DMS53 treated with DMSO at 0.1 percent for 48 hours (cell line): ENCODE measurements at regions not wholly inside any gene's neighbourhood (a gene's known extent, or its start where the extent isn't known, plus 50 kb on each side); places are given as distances from the start of the nearest gene placed in this dataset.
"Not testable (repeated sequence)": the region's sequence is repeated elsewhere in the genome, so short reads cannot be mapped to it uniquely, and the experiment has no call there.

Experiments
- DNase-seq: peaks from one replicate; lab custom pipeline; 2025; ENCODE audit not compliant: unreplicated experiment; lab: John Stamatoyannopoulos, UW

DNA sequence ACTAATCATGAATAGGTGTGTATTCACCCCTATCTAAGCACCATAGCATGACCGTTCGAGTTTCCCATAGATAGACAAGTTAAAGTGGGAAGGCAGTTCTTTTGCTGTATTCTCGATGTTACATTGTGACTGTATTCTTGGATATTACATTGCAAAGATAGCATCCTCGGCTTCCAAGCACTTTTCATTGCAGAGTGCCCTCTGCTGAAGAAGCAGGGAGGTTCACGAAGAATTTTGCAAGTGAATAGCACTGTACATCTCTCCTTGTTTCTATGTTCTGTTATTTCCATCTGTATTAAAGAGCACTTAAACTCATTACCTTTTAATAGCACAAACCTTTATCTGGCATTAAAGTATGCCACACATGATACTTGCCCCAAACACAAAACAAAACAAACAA is 426.7 kb upstream of the ARX start:
- peak; percentile 38 for DNase-seq

DNA sequence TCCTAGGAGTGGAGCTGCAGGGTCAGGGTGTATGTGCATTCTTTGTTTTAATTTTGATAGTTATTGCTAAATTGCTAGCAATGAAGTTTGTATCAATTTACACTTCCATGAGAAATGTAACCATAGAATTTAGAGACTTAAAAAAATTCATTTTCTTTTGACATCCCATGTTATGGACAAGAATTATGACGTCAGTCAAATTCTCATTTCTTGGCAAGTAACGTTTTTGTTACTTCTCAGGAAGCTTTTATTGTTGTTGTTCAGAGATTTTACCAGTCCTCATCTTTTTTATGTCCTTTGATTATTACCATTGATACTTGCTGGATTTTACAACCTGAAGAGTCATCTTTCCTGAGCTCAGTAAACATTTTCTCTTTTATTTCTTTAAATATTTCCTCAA is 417.5 kb upstream of the ARX start:
- no peak for DNase-seq

DNA sequence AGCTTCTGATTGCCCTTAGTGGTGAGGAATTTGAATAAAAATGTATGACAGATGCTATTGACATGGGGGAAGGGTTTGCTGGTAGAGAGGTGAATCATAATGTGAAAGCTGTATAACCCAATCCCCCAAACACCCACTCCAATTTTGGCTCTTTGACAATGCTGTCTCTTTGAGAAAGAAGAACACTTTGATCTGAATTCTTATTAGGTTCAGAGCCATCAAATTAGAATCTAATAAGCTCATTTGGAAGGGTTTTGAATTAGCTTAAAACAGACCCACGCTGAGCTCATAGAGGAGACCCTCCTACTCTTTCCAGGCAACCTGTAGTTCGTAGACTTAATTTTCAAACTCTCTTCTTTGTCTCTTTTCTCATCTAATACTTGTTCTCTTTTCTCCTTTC is 416.6 kb upstream of the ARX start:
- DNase-seq = no peak

DNA sequence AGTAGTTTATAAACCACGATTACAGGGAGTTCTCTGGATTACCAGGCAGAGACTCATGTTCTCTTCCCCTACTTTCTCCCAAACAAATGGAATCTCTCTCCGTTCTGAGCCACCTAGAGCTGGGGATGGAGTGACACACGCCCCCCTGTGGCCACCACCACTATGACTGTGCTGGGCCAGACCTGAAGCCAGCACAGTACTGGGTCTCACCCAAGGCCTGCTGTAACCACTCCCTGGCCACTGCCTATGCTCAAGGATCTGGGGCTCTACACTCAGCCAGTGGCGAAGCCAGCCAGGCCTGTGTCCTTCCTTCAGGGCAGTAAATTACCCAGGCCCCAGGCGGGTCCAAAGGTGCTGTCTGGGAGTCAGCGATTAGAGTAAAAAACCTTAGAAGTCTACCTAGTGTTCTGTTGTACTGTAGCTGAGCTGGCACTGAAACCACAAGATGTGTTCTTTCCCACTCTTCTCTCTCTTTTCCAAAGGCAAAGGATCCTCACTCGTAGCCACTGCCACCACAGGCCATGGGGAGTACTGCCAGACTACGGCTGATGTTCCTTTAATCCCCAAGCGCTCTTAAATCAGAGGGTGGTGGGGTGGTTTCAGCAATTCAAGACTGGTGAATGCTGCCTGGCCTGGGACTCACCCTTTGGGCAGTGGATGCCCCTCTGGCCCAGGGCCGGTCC is 412.2 kb upstream of the ARX start:
- no peak for DNase-seq

DNA sequence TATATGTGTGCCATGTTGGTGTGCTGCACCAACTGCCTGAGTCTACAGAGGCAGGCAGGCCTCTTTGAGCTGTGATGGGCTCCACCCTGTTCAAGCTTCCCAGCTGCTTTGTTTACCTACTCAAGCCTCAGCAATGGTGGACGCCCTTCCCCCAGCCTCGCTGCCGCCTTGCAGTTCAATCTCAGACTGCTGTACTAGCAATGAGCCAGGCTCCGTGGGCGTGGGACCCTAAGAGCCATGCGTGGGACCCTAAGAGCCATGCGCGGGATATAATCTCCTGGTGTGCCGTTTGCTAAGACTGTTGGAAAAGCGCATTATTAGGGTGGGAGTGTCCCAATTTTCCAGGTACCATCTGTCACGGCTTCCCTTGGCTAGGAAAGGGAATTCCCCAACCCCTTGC is 388.4 kb upstream of the ARX start:
- DNase-seq = not testable (repeated sequence)

DNA sequence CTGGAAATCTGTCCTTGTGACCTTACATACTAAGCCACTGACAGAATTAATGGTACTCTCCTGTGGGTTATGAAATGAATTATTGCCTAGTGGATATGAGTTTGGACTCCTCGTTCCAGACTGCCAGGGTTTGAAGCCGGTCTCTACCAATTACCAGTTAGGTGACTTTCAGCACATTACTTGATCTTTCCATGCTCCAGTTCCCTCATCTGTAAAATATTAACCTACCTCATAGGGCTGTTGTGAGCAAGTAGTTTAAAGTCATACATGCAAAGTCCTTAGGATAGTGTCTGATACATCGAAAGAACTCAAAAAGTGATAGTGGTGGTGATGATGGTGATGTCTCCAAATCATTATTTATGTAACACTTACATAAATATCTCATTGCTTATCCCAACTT is 373.5 kb upstream of the ARX start:
- DNase-seq = peak; percentile 39

DNA sequence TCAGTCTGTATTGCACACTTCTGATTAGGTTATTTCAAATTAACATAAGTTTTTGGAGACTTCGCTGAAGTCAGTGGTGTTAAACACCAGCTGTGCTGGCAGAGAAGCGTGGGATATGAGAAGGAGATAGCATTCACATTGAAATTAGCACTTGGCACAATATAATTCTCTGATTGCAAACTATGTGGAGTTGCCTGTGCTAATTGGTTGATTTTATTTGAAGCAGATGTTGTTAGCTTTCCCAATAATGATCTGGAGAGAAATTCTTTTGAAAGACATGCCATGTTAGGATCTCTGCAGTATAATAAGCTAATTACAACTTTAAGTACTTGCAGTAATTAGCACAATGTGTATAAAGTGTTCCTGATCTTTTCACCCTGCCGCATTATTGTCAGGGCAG is 367.4 kb upstream of the ARX start:
- DNase-seq = no peak

DNA sequence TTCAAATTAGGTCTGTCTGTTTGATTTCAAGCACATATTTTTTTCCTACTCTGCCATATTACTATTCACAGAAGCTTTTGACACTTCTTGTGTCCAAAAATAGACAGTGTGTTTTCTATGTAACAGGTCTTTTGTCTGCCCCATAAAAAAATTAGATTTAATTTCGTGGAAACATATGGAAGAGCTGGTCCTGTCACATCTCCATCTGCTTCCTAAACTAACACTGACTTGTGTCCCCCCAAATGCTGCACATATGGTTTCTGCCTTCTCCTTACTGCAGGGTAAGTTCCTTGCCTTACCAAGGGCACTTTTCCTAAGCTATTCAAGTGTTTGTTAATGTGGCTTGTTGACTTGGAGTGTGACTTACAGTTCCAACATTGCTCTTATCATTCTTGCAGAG is 340.7 kb upstream of the ARX start:
- DNase-seq = no peak

DNA sequence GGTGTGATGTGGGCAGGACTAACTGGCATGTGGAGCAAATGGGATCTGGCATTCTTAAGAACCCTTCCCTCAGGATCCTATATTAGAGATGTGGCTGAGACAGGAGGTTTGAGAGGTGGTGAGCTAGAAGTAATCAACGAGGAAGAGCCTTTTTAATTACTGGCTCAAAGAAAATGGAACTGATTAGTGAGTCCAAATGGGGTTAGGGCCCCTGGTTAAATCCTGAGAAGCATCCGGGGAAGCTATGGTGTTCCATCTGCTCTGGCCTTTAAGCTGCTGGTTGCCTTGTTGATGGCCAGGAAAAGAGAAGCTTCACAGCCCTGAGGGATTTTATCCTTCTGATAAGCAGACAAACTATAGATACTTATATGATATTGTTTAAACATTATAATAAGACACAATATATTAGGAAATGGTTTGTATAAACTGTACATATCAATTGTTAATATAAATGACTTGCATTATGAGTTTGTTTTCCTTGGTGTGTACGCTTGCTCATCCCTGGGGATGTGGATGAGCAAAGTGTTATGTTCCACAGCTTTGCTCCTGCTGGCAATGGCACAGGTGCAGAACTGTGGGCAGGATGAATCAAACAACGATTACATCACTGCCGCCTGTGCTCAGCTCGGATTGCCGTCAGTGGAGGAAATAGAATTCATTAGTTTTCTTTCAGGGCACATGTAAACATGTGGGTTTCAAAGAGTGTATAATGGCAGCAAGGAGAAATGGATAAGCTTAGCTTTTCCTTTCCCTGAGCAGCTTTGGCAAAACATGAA is 328.6 kb upstream of the ARX start:
- peak; percentile 73 for DNase-seq

DNA sequence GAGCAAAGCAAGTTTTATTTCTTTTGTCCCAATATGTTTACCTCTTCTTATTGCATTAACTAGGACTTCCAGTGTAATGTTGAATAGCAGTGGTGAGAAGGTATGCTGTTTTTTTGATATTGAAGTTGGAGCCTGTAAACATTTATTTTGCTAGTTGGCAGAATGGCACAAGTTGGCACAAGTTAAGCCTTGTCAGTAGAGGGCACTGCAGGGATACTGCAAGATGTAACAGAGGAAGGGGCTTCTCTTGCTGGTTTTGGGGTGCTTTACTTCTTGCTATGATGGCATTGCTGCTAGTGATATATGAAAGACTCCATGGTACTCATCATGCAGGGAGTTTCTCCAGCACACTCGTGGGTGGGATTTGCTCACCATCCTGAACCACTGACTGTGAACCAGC is 327.3 kb upstream of the ARX start:
- no peak for DNase-seq

DNA sequence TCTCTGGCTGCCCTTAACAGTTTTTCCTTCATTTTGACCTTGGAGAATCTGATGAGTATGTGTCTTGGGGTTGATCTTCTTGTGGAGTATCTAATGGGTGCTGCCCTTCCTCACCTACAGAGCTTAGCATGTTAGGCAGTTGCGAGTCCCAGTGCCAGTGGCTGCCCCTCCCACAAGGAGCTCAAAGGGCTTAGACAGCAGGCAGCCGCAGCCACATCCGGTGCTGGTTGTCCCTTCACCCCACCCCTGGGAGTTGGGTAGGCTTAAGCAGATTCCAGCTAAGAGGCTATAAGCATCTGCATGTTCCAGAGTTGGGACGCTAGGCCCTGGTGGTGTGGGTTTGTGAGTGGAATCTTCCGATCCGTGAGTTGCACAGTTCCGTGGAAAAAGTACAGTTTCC is 322.1 kb upstream of the ARX start:
- no peak for DNase-seq

DNA sequence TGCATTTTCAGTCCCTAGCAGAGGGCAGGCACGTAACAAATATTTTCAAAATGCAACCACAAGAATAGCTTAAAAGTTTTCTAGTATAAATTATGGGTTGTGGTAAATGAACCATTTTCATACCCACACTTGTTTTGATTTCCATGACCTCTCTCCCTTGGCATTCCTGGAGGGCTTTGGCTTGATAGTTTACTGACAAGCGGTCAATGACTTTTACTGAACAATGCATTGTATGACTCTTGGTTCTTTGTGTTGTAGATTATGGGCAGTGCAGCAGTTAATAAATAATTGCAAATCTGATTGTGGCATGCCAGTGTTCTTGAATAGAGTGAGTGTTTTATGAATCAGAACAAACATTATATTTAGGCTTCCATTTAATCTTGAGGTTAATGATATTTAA is 285.2 kb upstream of the ARX start:
- DNase-seq = no peak

DNA sequence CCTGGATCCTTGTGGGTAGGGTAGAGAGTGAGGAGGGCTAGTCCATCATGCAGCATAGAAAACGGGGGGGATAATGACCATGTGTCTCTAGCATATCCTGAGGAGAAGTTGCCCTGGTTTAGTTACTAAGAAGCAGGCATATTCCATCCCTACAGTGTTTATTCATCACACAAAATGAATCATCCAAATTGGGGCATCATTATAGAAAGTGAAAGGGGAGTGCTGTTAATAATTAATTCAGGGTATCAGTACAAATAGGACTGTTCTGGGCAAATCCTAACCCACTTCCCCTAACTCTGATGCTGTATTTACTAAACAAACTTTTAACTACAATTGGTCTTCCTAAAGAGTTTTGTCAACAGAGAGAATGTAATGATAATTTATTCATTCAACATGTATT is 281.1 kb upstream of the ARX start:
- no peak for DNase-seq

DNA sequence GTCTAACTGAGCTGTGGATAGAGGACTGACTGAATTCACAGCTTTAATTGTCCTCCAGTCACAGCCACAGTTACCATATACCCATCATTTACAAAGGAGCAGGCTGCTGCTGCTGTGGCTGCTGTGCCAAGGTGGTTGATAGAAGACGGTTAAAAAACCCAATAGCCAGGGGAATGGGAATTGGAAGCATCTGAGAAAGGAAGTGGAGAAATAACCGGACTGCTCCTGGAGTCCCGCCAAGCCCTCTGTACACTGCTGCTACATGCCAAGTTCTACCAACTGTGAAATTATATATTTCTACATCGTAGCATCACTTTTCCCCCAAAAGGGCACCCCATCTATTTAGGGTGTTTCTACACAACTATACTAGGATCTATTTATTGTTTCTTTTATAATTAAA is 279.7 kb upstream of the ARX start:
- no peak for DNase-seq

DNA sequence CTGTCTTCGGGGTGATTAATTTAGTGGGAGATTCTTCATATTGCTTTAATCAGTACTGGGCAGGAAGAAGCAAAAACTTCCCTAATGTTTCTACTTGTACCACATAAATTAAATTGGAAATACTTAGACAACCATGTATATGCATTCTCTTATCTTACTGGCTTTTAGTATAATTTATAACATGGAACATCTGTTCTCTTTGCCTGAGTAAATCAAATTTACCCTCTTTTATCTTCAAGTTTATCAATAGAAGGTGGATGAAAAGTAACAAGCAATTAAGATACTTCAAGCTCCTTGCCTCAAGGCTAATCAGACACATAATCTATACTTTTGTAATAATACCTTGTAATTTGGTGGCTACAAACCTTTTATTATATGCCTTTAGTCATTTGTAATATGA is 274.4 kb upstream of the ARX start:
- no peak for DNase-seq

DNA sequence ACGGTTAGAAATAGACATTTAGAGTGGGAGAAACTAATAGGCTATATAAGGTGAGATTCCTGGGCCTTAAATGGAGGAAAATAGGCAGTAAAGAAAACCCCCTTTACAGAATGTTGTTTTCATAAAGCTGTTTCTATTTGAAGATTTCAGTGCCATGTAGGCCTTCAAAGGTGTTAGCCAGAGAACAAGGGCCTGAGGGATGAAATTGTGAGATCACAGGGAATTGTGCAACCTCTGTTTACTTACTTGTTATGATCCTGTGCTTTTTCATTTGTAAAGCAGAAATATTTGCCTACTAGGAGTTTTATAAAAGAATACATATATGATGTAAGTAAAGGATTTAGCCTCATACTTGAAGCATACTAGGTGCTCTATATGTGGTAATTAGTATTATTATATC is 272.9 kb upstream of the ARX start:
- no peak for DNase-seq

DNA sequence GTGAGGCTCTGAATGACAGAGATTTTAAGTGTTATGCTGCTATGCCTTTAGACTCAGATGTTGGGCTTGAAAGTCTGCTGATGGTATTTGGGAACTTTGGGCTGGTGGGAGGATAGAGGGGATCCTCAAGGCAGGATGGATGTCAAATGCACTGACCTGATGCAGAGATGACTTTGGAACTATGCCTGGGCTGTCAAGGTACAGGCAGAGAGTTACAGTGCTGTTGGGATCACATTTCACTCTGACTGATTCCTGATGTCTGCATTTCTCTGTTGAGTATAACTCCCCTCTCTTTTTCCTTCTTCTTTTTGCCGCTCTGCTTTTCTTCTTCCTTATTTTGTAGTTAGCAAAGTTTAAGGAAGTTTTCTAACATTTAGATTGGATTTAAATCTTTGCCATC is 271.8 kb upstream of the ARX start:
- DNase-seq = no peak

DNA sequence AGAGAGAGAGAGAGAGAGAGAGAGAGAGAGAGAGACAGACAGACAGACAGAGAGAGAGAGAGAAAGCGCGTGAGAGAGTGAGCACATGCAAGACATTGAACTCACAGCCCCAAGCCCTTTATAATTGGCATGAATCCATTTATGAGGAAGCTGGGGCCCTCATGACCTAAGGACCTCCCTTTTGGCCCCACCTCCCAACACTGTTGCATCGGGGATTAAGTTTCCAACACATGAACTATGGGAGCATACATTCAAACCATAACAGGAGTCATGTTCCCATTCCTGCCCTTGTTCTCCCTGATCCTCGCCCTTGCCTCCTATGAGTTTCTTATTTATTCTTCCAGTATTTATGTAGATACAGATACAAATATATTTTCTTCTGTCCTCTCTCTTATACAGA is 269.8 kb upstream of the ARX start:
- no peak for DNase-seq

DNA sequence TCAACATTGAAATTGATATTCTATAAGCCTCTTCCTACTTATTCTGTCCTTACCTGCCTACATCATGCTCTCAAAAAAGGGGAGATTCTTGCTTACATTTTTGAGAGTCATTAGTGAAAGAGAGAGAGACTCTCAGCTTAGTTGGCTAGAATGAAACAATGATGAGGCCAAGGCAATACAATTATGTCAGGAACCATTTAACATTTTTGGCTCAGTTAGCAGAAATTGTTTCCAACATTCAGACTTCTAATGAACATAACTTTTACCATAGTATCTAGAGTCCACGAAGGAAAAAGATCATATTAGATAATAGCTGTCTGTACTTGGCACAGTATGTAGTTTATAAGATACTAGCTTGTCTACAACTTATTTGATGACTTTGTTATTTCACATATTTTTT is 263.7 kb upstream of the ARX start:
- no peak for DNase-seq

DNA sequence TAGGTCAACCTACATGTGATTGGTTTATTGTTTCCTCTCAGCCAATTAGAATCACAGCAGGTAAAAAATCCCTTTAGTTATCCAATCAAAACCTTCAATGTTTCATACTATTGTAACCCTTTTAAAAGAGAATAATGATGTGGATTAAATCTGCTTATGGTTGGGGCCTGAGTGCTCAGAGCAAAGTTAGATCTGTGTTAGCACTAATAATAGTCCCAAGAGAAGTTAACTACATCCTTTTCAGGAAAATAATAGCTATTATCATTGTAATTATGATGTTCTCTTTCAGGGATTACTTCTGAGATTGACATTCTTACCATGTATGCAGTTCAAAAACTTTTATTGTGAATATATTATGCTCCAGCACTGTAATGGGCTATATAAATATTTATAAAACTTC is 262.6 kb upstream of the ARX start:
- no peak for DNase-seq

DNA sequence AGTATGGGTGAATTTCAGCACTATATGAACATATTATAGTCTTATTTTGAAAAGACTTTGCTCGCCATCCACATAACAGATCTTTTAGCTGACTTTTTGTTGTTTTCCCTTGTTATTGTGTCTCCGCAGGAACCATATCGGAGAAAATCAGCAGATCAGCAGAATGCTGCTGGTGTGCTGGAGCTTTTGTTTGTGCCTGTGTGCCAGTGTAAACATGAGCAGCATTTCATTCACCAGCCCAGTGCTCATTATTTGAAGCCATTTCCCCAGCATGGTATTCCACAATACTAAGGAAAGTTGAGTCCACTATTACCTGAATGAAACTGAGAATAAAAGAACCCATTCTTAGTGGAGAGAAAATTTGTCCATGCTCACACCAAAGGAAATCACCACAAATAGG is 261.8 kb upstream of the ARX start:
- no peak for DNase-seq

DNA sequence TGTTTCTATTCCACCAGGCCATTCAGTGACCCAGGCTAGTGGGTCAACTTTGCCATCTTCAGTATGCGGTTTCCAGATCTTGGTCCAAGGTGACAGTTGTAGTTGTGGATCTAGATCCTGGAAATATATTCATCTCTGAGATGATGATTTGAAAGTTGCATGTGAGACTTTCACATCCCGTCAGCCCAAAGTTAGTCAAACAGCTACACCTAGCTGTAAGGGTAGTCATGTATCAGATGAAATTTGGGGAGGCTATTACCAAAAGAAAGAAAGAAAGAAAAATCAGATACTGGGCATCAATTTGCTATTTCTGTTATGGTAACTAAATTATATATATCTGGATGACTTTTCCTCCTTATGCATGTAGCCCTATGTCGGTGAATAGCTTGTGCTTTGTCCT is 259.4 kb upstream of the ARX start:
- DNase-seq = no peak

DNA sequence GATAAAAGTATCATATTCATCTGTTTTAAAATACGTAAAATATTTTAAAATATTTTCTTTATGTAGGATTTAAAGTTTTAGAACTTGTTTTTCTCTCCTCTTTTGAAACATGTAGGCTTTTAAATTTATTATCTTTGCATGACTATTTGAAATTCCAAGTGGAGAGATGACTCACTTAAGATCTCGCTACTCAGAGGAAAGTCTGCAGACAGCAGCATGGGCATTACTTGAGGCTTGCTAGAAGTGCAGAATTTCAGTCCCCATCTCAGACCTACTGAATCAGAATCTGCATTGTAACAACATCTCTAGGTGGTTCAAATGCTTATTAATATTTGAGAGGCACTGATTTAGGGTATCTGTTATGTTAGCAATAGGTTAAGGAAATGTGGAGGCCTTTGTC is 225.7 kb upstream of the ARX start:
- no peak for DNase-seq
